H1 (cell line): ENCODE measurements at regions not wholly inside any gene's neighbourhood (a gene's known extent, or its start where the extent isn't known, plus 50 kb on each side); places are given as distances from the start of the nearest gene placed in this dataset.

Experiments used
- CHD1 ChIP-seq: IDR thresholded peaks from 2 replicates; pipeline ENCODE4 v1.6.1; 2012; ENCODE audit warnings: low read depth, low read length, improper control_type of control experiment
- CTCF ChIP-seq, 3 experiments: IDR thresholded peaks; 1 replicate in 2 of 3; 2 replicates in 1 of 3; pipeline versions ENCODE4 v1.5.1 to v1.6.1; 2011; ENCODE audit warnings: low read length in 3 of 3, mild to moderate bottlenecking in 3 of 3, inconsistent platforms in 2 of 3, low read depth in 1 of 3, moderate library complexity in 1 of 3; ENCODE audit not compliant: insufficient read depth in 1 of 3; ENCODE audit errors: control extremely low read depth in 1 of 3
- EP300 ChIP-seq, 2 experiments: IDR thresholded peaks; 1 replicate in 1 of 2; 2 replicates in 1 of 2; pipeline ENCODE4 v1.6.1; 2011 to 2012; ENCODE audit warnings: low read depth in 2 of 2, low read length in 2 of 2, mild to moderate bottlenecking in 2 of 2, borderline replicate concordance in 1 of 2, inconsistent platforms in 1 of 2, moderate library complexity in 1 of 2
- EZH2 ChIP-seq: fragments of 200-600 bp; sonication (generic); IDR thresholded peaks from 2 replicates; pipeline ENCODE4 v1.7.1; 2012; ENCODE audit warnings: low read depth, mild to moderate bottlenecking, moderate library complexity, low read length, inconsistent platforms; ENCODE audit not compliant: severe bottlenecking
- JUN ChIP-seq: IDR thresholded peaks from 2 replicates; pipeline ENCODE4 v1.6.1; 2011; ENCODE audit warnings: low read depth, mild to moderate bottlenecking, improper control_type of control experiment, low read length

GRCh38 chr6:86782328-86782727, 155.0 kb upstream of the HTR1E start:
- TF ChIP-seq EZH2 (no peak), CTCF (IDR thresholded peaks at IDR 0.05; ENCODE audit: control extremely low read depth in 1 of 3, insufficient read depth in 1 of 3, low read depth in 1 of 3, low read length in 3 of 3) (no peak), CHD1 (no peak), EP300 (IDR thresholded peaks at IDR 0.05; ENCODE audit: borderline replicate concordance in 1 of 2, low read depth in 2 of 2, low read length in 2 of 2) (no peak), JUN (no peak)
